ENCODE measurements at regions not wholly inside any gene's neighbourhood (a gene's known extent, or its start where the extent isn't known, plus 50 kb on each side); places are given as distances from the start of the nearest gene placed in this dataset.

- ChIA-PET CTCF (no interaction called here), POLR2A (no interaction called here)
- Histone ChIP-seq H3K27ac (ENCODE audit: extremely low read depth, low read depth, low read length) (no peak overlapping the region), H3K4me1 (ENCODE audit: control insufficient read depth, insufficient read depth, low read length) (no peaks in the 10 kb centered on the region), H3K4me3 (ENCODE audit: low read depth, low read length) (no peak overlapping the region), H3K36me3 (ENCODE audit: control insufficient read depth in 2 of 2, insufficient read depth in 1 of 2, low read length in 2 of 2) (no peaks in the 10 kb centered on the region), H3K9me3 (ENCODE audit: control insufficient read depth, insufficient read depth, low read depth, low read length) (no peaks in the 10 kb centered on the region)
- TF ChIP-seq ZNF701 (tag by site-specific recombination; IDR thresholded peaks at IDR 0.05) (no peak), KLF16 (tag by site-specific recombination; IDR thresholded peaks at IDR 0.05) (no peak), GLI4 (tag by site-specific recombination; IDR thresholded peaks at IDR 0.05) (no peak), YY1 (tag by site-specific recombination; IDR thresholded peaks at IDR 0.05) (no peak)
Measured at GRCh38 chr7:51446785-51447184, 130.2 kb upstream of the COBL start.

- POLR2A ChIA-PET = no interaction called here
Measured at GRCh38 chr7:51446356-51446755, 129.7 kb upstream of the COBL start.

DNA sequence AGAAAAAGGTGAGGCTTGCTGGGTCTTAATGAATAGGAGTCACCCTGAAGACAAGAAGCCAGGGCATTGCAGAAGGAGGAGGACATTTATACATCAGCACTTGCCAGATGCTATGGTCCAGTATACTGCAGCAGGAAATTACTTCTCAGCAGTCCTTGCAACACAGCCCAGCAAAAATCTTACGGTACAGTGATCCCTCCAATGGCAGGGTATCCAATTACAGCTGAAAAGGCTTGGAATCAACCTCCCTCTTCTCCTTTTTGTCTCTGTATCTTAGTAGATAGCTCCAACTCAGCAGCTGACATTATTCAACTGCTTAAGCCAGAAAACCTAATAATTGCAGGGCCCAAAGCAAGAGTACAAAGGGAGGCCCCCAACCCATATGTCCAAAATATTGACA lies 128.3 kb upstream of the COBL start:
- ChIA-PET POLR2A (no interaction called here), CTCF (interaction anchor here (0.6 kb wide), 1 partner anchor 16 kb away, joined by 5 read pairs; no protein-coding TSS in a partner anchor)
- TF ChIP-seq KLF10 (tag by site-specific recombination; IDR thresholded peaks at IDR 0.05) = no peak
- TF ChIP-seq ZNF626 (tag by site-specific recombination; IDR thresholded peaks at IDR 0.05) = no peak
- no peak for TF ChIP-seq ZNF391 (tag by site-specific recombination; IDR thresholded peaks at IDR 0.05; ENCODE audit: borderline replicate concordance, low read depth)
- no peak for TF ChIP-seq ZNF37A (tag by site-specific recombination; IDR thresholded peaks at IDR 0.05)
- TF ChIP-seq ZNF843 (tag by site-specific recombination; IDR thresholded peaks at IDR 0.05) = no peak
- TF ChIP-seq, protein P1, sequence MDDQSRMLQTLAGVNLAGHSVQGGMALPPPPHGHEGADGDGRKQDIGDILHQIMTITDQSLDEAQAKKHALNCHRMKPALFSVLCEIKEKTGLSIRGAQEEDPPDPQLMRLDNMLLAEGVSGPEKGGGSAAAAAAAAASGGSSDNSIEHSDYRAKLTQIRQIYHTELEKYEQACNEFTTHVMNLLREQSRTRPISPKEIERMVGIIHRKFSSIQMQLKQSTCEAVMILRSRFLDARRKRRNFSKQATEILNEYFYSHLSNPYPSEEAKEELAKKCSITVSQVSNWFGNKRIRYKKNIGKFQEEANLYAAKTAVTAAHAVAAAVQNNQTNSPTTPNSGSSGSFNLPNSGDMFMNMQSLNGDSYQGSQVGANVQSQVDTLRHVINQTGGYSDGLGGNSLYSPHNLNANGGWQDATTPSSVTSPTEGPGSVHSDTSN (CRISPR knock-in tag; IDR thresholded peaks at IDR 0.05) = no peak
- no peak for TF ChIP-seq ZNF23 (tag by site-specific recombination; IDR thresholded peaks at IDR 0.05; ENCODE audit: borderline replicate concordance)
- TF ChIP-seq ZNF324 (tag by site-specific recombination; IDR thresholded peaks at IDR 0.05) = no peak
- no peak for TF ChIP-seq ZNF280D (tag by site-specific recombination; IDR thresholded peaks at IDR 0.05)
- no peak for TF ChIP-seq SP2 (tag by site-specific recombination; IDR thresholded peaks at IDR 0.05)
- TF ChIP-seq, protein P2, sequence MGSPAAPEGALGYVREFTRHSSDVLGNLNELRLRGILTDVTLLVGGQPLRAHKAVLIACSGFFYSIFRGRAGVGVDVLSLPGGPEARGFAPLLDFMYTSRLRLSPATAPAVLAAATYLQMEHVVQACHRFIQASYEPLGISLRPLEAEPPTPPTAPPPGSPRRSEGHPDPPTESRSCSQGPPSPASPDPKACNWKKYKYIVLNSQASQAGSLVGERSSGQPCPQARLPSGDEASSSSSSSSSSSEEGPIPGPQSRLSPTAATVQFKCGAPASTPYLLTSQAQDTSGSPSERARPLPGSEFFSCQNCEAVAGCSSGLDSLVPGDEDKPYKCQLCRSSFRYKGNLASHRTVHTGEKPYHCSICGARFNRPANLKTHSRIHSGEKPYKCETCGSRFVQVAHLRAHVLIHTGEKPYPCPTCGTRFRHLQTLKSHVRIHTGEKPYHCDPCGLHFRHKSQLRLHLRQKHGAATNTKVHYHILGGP (tag by site-specific recombination; IDR thresholded peaks at IDR 0.05) = no peak
- no peak for TF ChIP-seq KLF8 (tag by site-specific recombination; IDR thresholded peaks at IDR 0.05)
- no peaks in the 10 kb centered on the region for H3K36me3 ChIP-seq (ENCODE audit: control insufficient read depth in 2 of 2, insufficient read depth in 1 of 2, low read length in 2 of 2)
- H3K4me1 ChIP-seq (ENCODE audit: control insufficient read depth, insufficient read depth, low read length) = no peaks in the 10 kb centered on the region
- no peak overlapping the region for H3K4me3 ChIP-seq (ENCODE audit: low read depth, low read length)
- no peak overlapping the region for H3K27ac ChIP-seq (ENCODE audit: extremely low read depth, low read depth, low read length)
- H3K9me3 ChIP-seq (ENCODE audit: control insufficient read depth, insufficient read depth, low read depth, low read length) = no peaks in the 10 kb centered on the region

More at GRCh38 chr7:51446356-51446755, 129.7 kb upstream of the COBL start:
- Histone ChIP-seq H3K4me3 (ENCODE audit: low read depth, low read length) (no peak overlapping the region), H3K27ac (ENCODE audit: extremely low read depth, low read depth, low read length) (no peak overlapping the region), H3K36me3 (ENCODE audit: control insufficient read depth in 2 of 2, insufficient read depth in 1 of 2, low read length in 2 of 2) (no peaks in the 10 kb centered on the region), H3K9me3 (ENCODE audit: control insufficient read depth, insufficient read depth, low read depth, low read length) (no peaks in the 10 kb centered on the region), H3K4me1 (ENCODE audit: control insufficient read depth, insufficient read depth, low read length) (no peaks in the 10 kb centered on the region)
- no peak for TF ChIP-seq ZNF280D (tag by site-specific recombination; IDR thresholded peaks at IDR 0.05)
- no peak for TF ChIP-seq ZNF707 (tag by site-specific recombination; IDR thresholded peaks at IDR 0.05)
- TF ChIP-seq ZNF560 (tag by site-specific recombination; IDR thresholded peaks at IDR 0.05; ENCODE audit: borderline replicate concordance) = no peak
- CTCF ChIA-PET = no interaction called here

Data from HEK293 (cell line).